HG02852 (cell line): ENCODE measurements at regions not wholly inside any gene's neighbourhood (a gene's known extent, or its start where the extent isn't known, plus 50 kb on each side); places are given as distances from the start of the nearest gene placed in this dataset.
A peak's percentile ranks its signal among the peaks of the same experiment; 100 is the strongest.

Source experiments
- ATAC-seq: cut with Tn5 transposase; IDR thresholded peaks from one replicate; pipeline ENCODE4 v1.9.1; 2021; ENCODE audit warnings: mild to moderate bottlenecking, moderate library complexity; ENCODE audit not compliant: unreplicated experiment

GRCh38 chr12:11946161-11946560 lies 124.6 kb upstream of the BCL2L14 start:
- ATAC-seq, result no peak

DNA sequence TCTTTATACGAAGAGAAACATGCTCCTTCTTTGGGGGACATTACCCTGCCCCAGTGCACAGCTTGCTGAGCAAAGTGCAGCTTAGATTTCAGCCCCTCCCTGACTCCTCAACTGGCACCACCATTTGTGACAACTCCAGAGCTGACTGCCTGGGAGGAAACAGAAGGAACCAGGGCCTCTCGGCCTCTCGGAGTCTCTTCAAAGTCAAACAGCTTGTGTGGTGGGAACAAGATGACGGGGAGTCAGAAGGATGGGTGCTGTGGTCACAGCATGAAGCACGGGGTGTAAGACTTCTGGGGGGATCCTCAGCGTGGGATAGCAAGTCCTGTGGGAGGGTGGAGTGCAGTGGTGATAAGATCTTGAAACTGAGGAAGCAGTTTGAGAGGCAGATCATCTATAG lies 123.5 kb upstream of the BCL2L14 start:
- ATAC-seq, result no peak

GRCh38 chr12:11949738-11950411 lies 120.9 kb upstream of the BCL2L14 start:
- ATAC-seq, result no peak

GRCh38 chr12:11951209-11951608 lies 119.5 kb upstream of the BCL2L14 start:
- no peak for ATAC-seq

- ATAC-seq, result no peak
These were observed 117.2 kb upstream of the BCL2L14 start for GRCh38 chr12:11953523-11953922.

DNA sequence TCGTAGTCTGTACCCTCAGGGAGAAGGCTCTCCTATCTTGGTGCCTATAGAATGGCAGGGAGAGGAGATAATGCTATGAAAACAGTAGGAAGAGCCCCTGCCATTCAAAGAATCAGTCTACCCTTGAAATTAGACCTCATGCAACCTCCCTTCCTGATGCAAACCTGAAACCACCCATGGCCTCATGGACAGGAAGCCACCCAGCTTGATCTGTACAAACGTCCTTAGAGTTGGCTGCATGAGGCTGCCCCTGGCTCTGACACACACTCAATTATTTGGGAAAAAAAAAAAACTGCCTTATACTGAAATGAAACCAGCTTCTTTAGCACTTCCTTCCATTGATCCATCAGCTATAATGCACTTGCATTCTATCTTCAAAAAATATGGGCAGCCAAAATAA lies 116.6 kb upstream of the BCL2L14 start:
- peak; percentile 53 for ATAC-seq

- ATAC-seq, result peak; percentile 56
These were observed 112.3 kb upstream of the BCL2L14 start for GRCh38 chr12:11958221-11959091.

DNA sequence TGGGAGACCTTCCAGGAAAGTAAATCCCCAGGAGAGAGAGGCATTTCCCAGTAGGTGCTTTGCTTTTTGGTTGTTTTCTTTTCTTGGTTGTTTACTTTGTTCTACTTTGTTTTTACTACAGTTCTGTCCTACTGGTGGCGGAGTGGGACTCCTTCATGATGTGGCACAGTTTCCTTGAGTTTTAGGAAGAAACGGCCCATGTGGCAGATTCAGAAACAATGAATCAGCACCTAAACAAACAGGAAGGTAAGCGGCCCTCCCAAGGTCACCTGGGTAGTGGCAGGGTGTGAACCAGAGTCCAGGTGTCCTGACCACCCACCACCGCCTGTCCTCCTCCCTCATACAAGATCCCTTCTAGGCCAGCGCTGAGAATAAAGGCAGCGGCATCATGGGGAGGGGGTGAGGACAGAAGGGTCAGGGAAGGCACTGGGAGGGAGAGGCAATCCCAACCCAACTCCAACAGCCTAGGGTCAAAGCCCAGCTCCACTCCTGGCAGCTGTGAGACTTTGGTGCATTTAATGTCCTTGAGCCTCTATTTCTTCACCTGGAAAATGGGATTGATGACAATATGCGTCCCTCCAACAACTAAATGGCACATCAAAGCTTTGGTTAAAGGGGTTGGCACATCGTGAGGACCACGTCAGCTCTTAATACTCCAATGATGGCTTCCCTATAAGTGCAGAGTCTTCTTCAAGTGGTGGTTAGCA lies 111.5 kb upstream of the BCL2L14 start:
- no peak for ATAC-seq

- ATAC-seq, result no peak
These were observed 110.1 kb upstream of the BCL2L14 start for GRCh38 chr12:11960646-11961045.

DNA sequence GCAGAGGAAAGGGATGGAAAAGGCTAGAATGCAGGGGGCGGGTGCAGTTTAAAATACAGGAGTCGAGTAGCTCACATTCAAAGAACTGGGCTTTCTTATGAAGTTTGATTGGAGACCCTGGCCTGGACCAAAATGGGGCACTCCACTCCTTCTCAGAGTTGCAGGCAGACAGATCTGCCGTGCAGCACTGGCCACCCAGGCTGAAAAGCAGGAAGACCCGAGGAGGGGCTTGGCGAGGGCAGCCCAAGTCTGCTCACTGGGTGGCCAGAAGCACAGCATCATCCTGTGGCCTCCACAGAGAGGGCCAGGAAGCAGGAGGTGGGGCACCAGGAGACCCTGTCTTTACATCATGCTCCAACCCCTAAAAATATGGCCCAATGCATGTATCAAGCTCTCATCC lies 109.1 kb upstream of the BCL2L14 start:
- no peak for ATAC-seq

DNA sequence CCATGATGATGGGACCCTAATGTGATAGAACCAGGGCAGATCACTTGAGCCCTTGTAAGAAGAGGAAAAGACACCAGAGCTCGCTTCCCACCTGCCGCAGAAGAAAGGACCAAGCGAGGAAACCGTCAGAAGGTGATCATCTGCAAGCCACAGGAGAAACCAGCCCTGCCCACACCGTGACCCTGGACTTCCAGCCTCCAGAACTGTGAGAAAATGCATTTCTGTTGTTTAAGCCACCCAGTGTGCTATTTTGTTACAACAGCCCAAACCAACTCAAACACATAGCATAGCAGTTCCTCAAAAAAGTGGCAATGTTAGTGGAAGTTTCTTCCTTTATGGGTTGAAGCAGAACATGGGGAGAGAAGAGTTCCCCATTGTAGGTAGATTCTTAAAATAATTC lies 107.9 kb upstream of the BCL2L14 start:
- no peak for ATAC-seq

- no peak for ATAC-seq
These were observed 106.8 kb upstream of the BCL2L14 start for GRCh38 chr12:11963841-11964471.

DNA sequence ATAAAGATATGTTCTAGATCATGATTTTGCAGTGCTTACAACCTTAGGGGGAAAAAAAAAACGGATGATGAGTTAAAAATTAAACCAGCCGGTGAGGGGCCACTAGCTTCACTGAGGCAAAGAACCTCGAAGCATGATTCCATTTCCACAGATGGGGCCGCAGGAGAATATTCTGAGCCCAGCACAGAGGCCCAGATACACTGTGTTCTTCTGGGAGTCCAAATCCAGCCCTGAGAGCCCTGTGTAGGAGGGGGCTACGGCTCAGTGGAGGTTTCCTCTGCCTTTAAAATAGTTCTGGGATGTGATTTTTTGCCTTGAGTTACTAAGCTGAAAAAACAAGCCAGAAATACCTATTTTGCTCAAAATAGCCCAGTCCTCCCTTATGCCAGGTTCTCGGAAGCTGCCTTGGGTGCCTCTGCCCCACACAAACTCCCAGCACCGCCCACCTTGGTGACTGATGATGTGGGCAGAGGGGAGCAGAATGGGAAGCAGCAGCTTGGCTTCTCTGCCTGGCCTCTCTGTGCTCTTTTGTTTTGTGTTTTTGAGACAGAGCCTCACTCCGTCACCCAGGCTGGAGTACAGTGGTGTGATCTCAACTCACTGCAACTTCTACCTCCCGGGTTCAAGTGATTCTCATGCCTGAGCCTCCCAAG lies 105.4 kb upstream of the BCL2L14 start:
- no peak for ATAC-seq

GRCh38 chr12:11967376-11968047 lies 103.2 kb upstream of the BCL2L14 start:
- ATAC-seq, result no peak

DNA sequence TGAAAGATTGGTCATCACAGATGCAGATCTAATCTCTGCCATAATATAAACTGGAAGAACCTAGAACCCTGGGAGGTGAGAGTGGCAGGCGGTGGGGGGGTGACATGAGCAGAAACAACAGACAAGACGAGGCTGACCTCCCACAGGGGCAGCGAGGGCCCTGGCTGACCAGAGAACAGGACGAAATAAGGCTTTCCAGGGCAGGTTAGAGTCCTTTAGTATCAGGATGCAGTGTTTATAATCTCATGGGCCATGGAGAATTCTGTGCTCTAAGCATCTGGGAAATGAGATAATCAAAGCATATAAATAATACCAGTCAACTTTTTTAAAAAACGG lies 102.7 kb upstream of the BCL2L14 start:
- no peak for ATAC-seq

- ATAC-seq, result no peak
These were observed 102.2 kb upstream of the BCL2L14 start for GRCh38 chr12:11968516-11968915.

GRCh38 chr12:11969437-11970154 lies 101.1 kb upstream of the BCL2L14 start:
- peak; percentile 90 for ATAC-seq

GRCh38 chr12:11970155-11970520 lies 100.6 kb upstream of the BCL2L14 start:
- ATAC-seq, result no peak

- no peak for ATAC-seq
These were observed 97.3 kb upstream of the BCL2L14 start for GRCh38 chr12:11973396-11973795.

DNA sequence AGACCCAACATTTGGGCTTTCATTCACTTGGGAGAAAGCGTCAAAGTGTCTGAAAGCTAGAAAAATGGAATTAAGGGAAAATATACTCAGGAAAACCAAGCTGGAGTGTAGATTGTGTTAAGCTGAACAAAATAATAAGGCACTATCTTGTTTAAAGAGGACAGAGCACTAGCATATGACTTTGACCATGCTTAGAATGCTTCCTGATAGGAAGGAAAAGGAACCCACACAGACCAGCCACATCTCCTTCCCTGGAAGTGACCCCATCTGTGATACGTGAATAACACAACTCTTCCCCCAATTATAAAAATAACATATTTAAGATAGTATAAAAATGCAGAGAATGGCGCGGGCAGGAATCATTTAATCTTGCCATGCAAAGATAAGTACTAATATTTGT lies 94.7 kb upstream of the BCL2L14 start:
- ATAC-seq, result no peak
